ENCODE measurements at regions not wholly inside any gene's neighbourhood (a gene's known extent, or its start where the extent isn't known, plus 50 kb on each side); places are given as distances from the start of the nearest gene placed in this dataset.
A peak's percentile ranks its signal among the peaks of the same experiment; 100 is the strongest.

DNA sequence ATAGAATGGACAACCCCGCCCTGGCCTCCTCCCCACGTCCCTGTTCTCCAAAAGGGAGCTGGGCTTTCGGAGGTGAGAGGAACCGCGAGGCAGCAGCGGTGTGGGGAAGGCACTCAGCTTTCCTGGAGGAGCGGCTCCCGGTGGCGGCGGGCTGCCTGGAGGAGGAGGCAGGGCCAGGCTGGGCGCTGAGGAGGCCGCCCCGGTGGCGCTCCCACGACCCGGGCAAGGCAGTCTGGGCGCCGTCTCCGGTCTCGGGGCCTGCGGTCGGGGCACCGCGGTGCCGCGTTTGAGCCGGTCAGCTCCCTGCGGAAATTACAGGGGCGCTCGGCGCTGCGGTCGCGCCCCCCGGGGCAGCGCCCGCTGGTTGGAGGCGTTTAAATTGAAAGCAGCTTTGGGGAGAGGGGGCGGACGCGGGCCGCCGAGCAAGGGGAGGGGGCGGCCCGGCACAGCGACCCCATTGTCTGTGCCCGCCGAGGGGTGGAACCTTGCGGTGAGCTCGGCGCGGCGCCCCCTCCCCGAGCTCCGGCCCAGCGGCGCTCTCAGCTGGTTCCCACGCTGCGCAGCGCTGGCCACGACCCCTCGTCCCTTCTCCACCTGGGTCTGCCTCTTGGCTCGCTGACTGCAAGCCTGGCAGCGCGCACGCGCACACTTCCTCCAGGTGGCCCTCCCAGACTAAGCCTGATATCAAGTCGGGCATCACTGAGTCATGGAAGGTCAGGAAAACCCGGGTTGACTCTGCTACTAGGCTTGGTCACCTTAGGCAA is 58.7 kb upstream of the DLX4 start:
- POLR2A ChIA-PET = interaction anchor here (0.6 kb wide), 1 partner anchor 22 kb away, joined by 3 read pairs; no protein-coding TSS in a partner anchor
- Histone ChIP-seq H3K4me1 (ENCODE audit: insufficient read depth, low read length) (peaks cover 8% of the 10 kb centered on the region), H3K4me3 (ENCODE audit: low read length) (no peak overlapping the region), H3K27me3 (ENCODE audit: control insufficient read depth in 1 of 2, insufficient read depth in 2 of 2, low read length in 2 of 2) (peaks cover 68 to 76% of the 10 kb centered on the region in 2 experiments), H3K36me3 (ENCODE audit: insufficient read depth, low read length) (no peaks in the 10 kb centered on the region), H3K27ac (ENCODE audit: low read depth in 1 of 2, low read length in 2 of 2) (no peak overlapping the region), H3K9me3 (ENCODE audit: control insufficient read depth in 1 of 2, insufficient read depth in 1 of 2, low read length in 2 of 2) (peaks cover 0 to 10% of the 10 kb centered on the region in 2 experiments)
- H3K4me3 Mint-ChIP-seq = no peak overlapping the region
- TF ChIP-seq, protein P1, sequence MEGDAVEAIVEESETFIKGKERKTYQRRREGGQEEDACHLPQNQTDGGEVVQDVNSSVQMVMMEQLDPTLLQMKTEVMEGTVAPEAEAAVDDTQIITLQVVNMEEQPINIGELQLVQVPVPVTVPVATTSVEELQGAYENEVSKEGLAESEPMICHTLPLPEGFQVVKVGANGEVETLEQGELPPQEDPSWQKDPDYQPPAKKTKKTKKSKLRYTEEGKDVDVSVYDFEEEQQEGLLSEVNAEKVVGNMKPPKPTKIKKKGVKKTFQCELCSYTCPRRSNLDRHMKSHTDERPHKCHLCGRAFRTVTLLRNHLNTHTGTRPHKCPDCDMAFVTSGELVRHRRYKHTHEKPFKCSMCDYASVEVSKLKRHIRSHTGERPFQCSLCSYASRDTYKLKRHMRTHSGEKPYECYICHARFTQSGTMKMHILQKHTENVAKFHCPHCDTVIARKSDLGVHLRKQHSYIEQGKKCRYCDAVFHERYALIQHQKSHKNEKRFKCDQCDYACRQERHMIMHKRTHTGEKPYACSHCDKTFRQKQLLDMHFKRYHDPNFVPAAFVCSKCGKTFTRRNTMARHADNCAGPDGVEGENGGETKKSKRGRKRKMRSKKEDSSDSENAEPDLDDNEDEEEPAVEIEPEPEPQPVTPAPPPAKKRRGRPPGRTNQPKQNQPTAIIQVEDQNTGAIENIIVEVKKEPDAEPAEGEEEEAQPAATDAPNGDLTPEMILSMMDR (IDR thresholded peaks at IDR 0.05) = no peak
- H3K9me3 Mint-ChIP-seq = no peaks in the 10 kb centered on the region
- no peaks in the 10 kb centered on the region for H3K36me3 Mint-ChIP-seq (ENCODE audit: low read depth)
- no peak for ATAC-seq (ENCODE audit: poor library complexity)
- no peaks in the 10 kb centered on the region for H3K4me1 Mint-ChIP-seq (ENCODE audit: low read depth)
- H3K27me3 Mint-ChIP-seq = peaks cover 96% of the 10 kb centered on the region
- no peak overlapping the region for H3K27ac Mint-ChIP-seq
- CTCF ChIA-PET = no interaction called here
- intact Hi-C loops (cut with DNase I, micrococcal nuclease) = no loop called here
- DNase-seq = peak in 5 of 14 experiments; percentile 2 to 35 (median 14)

DNA sequence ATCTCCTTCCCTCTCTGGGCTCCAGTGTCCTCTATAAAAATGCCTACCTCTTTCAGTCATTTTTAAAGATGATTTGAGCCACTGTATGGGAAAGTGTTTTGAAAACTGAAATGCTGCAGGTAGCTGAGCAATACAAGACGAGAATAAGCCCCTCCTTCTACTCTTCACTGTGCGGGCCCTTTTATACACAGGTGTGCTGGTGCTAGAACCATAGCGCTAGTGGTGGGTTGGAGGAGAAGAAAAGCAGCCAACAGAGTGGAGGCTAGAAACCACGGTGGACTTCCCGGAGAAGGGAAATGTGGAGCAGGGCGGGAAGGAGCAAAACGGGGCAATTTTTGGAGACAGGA is 58.2 kb upstream of the DLX4 start:
- peaks cover 67 to 74% of the 10 kb centered on the region in 2 experiments for H3K27me3 ChIP-seq (ENCODE audit: control insufficient read depth in 1 of 2, insufficient read depth in 2 of 2, low read length in 2 of 2)
- TF ChIP-seq, protein P1 (IDR thresholded peaks at IDR 0.05) = no peak
- intact Hi-C loops (cut with DNase I, micrococcal nuclease) = no loop called here
- CTCF ChIA-PET = no interaction called here
- POLR2A ChIA-PET = no interaction called here
- peaks cover 8% of the 10 kb centered on the region for H3K4me1 ChIP-seq (ENCODE audit: insufficient read depth, low read length)
- no peaks in the 10 kb centered on the region for H3K9me3 Mint-ChIP-seq
- no peak overlapping the region for H3K27ac Mint-ChIP-seq
- H3K36me3 Mint-ChIP-seq (ENCODE audit: low read depth) = no peaks in the 10 kb centered on the region
- H3K36me3 ChIP-seq (ENCODE audit: insufficient read depth, low read length) = no peaks in the 10 kb centered on the region
- H3K4me3 ChIP-seq (ENCODE audit: low read length) = no peak overlapping the region
- peaks cover 0 to 10% of the 10 kb centered on the region in 2 experiments for H3K9me3 ChIP-seq (ENCODE audit: control insufficient read depth in 1 of 2, insufficient read depth in 1 of 2, low read length in 2 of 2)
- no peak for ATAC-seq (ENCODE audit: poor library complexity)
- DNase-seq = no peak
- peaks cover 95% of the 10 kb centered on the region for H3K27me3 Mint-ChIP-seq
- H3K4me1 Mint-ChIP-seq (ENCODE audit: low read depth) = no peaks in the 10 kb centered on the region
- H3K4me3 Mint-ChIP-seq = no peak overlapping the region
- H3K27ac ChIP-seq (ENCODE audit: low read depth in 1 of 2, low read length in 2 of 2) = no peak overlapping the region

DNA sequence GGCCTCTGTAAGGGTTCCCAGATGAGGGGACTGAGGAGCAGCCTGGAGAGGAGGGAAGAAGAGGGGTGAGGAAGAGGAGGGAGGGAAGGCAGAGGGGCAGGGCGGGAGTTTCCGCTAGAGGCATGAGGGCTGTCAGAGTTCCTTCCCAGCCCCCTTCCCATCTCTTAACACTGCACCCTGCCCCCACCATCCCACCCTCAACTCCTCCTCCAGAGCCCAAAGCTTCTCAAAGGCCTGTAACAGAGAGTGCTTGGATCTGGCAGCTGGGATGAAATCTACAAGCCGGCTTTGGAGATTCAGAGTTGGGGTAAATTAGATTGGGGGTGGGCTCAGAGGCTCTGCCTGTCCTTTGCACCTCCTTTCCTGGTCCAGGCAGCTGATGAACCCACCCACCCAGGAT is 57.3 kb upstream of the DLX4 start:
- Mint-ChIP-seq H3K27ac (no peak overlapping the region), H3K4me1 (ENCODE audit: low read depth) (no peaks in the 10 kb centered on the region), H3K9me3 (no peaks in the 10 kb centered on the region), H3K36me3 (ENCODE audit: low read depth) (no peaks in the 10 kb centered on the region), H3K4me3 (no peak overlapping the region), H3K27me3 (peaks cover 97% of the 10 kb centered on the region)
- Histone ChIP-seq H3K27ac (ENCODE audit: low read depth in 1 of 2, low read length in 2 of 2) (no peak overlapping the region), H3K9me3 (ENCODE audit: control insufficient read depth in 1 of 2, insufficient read depth in 1 of 2, low read length in 2 of 2) (peaks cover 0 to 10% of the 10 kb centered on the region in 2 experiments), H3K27me3 (ENCODE audit: control insufficient read depth in 1 of 2, insufficient read depth in 2 of 2, low read length in 2 of 2) (peaks cover 65 to 72% of the 10 kb centered on the region in 2 experiments), H3K36me3 (ENCODE audit: insufficient read depth, low read length) (no peaks in the 10 kb centered on the region), H3K4me1 (ENCODE audit: insufficient read depth, low read length) (peaks cover 8% of the 10 kb centered on the region), H3K4me3 (ENCODE audit: low read length) (no peak overlapping the region)
- TF ChIP-seq, protein P1 (IDR thresholded peaks at IDR 0.05) = no peak
- intact Hi-C loops (cut with DNase I, micrococcal nuclease) = no loop called here
- CTCF ChIA-PET = no interaction called here
- ATAC-seq (ENCODE audit: poor library complexity) (no peak), DNase-seq (no peak)
- POLR2A ChIA-PET = no interaction called here
